HCT116 (cell line): ENCODE measurements at regions not wholly inside any gene's neighbourhood (a gene's known extent, or its start where the extent isn't known, plus 50 kb on each side); places are given as distances from the start of the nearest gene placed in this dataset.

Experiments
- ATAC-seq: fragments of 200-7000 bp; cut with Tn5 transposase; 2 replicates; pipeline ENCODE4 v1.9.1; 2020; ENCODE audit warnings: mild to moderate bottlenecking, moderate library complexity
- BruUV-seq: library from RNA; stranded (reverse); fragments of 400-500 nt; replicated peaks from 2 replicates; lab custom pipeline; 2021; lab: Mats Ljungman, UMichigan
- CTCF ChIA-PET: fragments of 300-600 bp; sonication (Branson Sonifier 250); formaldehyde crosslinking; loops from one replicate; lab custom pipeline; 2021; ENCODE audit warnings: antibody characterized with exemption; lab: Charles Lee
- POLR2A ChIA-PET: fragments of 300-600, 350-600 bp; sonication (Branson Sonifier 250); formaldehyde crosslinking; loops from one replicate; lab custom pipeline; 2021; ENCODE audit warnings: antibody characterized with exemption; lab: Charles Lee
- RAD21 ChIA-PET, 2 experiments: fragments of 300-600 bp; sonication (Branson Sonifier 250); formaldehyde crosslinking; loops; one replicate each; lab custom pipeline; 2023; ENCODE audit warnings: low total read pairs in 2 of 2; ENCODE audit not compliant: uncharacterized antibody in 2 of 2, unreplicated experiment in 2 of 2, low non-redundant PET in 1 of 2; lab: Charles Lee
- DNase-seq: peaks from one replicate; pipeline ENCODE4 v3.0.0-alpha.2; 2010; ENCODE audit warnings: low read depth, low spot score
- H2AFZ ChIP-seq: fragments of 200-600 bp; shearing (Covaris generic), sonication (generic); 2 replicates; pipeline ENCODE4 v1.6.1; 2017; ENCODE audit warnings: low read depth, mixed run types, mixed read lengths, antibody characterized with exemption, low read length; ENCODE audit not compliant: poor library complexity, severe bottlenecking
- H3K27ac ChIP-seq: 2 replicates; pipeline ENCODE4 v1.5.1; 2012; ENCODE audit warnings: low read depth, low read length
- H3K27me3 ChIP-seq: fragments of 200-600 bp; sonication (generic); 2 replicates; pipeline ENCODE4 v1.6.1; 2016; ENCODE audit warnings: mixed run types, low read length, mixed read lengths; ENCODE audit not compliant: insufficient read depth
- H3K36me3 ChIP-seq, 2 experiments: fragments of 200-500 bp in 1 of 2; fragments of 200-600 bp in 1 of 2; sonication (Bioruptor generic) in 1 of 2; sonication (generic) in 1 of 2; 2 replicates each; pipeline versions ENCODE4 v1.5.1 to v1.6.1; 2014 to 2016; ENCODE audit warnings: low read length in 2 of 2, inconsistent platforms in 1 of 2, mixed read lengths in 1 of 2, mixed run types in 1 of 2; ENCODE audit not compliant: insufficient read depth in 2 of 2, control insufficient read depth in 1 of 2
- H3K4me1 ChIP-seq, 2 experiments: fragments of 200-600 bp in 1 of 2; sonication (generic) in 1 of 2; 2 replicates each; pipeline versions ENCODE4 v1.5.1 to v1.6.1; 2012 to 2017; ENCODE audit warnings: low read length in 2 of 2, inconsistent platforms in 1 of 2, mild to moderate bottlenecking in 1 of 2, mixed read lengths in 1 of 2, mixed run types in 1 of 2, moderate library complexity in 1 of 2; ENCODE audit not compliant: insufficient read depth in 2 of 2, control insufficient read depth in 1 of 2
- H3K4me2 ChIP-seq: fragments of 200-600 bp; sonication (generic); 2 replicates; pipeline ENCODE4 v1.6.1; 2017; ENCODE audit warnings: mixed run types, low read length, mixed read lengths
- H3K4me3 ChIP-seq, 2 experiments: fragments of 200-600 bp in 1 of 2; sonication (generic) in 1 of 2; replicated peaks in 1 of 2; 2 replicates each; pipeline ENCODE4 v1.5.1; 2011 to 2016; ENCODE audit warnings: low read length in 2 of 2, control low read depth in 1 of 2, low read depth in 1 of 2, mild to moderate bottlenecking in 1 of 2, mixed read lengths in 1 of 2, mixed run types in 1 of 2
- H3K79me2 ChIP-seq: fragments of 200-600 bp; sonication (generic); 2 replicates; pipeline ENCODE4 v1.6.1; 2017; ENCODE audit warnings: mild to moderate bottlenecking, mixed run types, low read length, moderate library complexity, mixed read lengths; ENCODE audit not compliant: insufficient read depth
- H3K9ac ChIP-seq: fragments of 200-600 bp; sonication (generic); 2 replicates; pipeline ENCODE4 v1.6.1; 2016; ENCODE audit warnings: low read length, mixed read lengths
- H3K9me2 ChIP-seq: fragments of 200-600 bp; sonication (generic), shearing (Covaris generic); 2 replicates; pipeline ENCODE4 v1.6.1; 2017; ENCODE audit warnings: mixed run types, mild to moderate bottlenecking, moderate library complexity; ENCODE audit not compliant: insufficient read depth
- H3K9me3 ChIP-seq, 2 experiments: fragments of 200-500 bp in 1 of 2; fragments of 200-600 bp in 1 of 2; sonication (Bioruptor generic) in 1 of 2; sonication (generic) in 1 of 2; 2 replicates each; pipeline ENCODE4 v1.6.1; 2014 to 2017; ENCODE audit warnings: low read length in 2 of 2, mixed read lengths in 2 of 2, inconsistent platforms in 1 of 2, low read depth in 1 of 2, mild to moderate bottlenecking in 1 of 2, mixed run types in 1 of 2, moderate library complexity in 1 of 2; ENCODE audit not compliant: control insufficient read depth in 1 of 2, insufficient read depth in 1 of 2
- H4K20me1 ChIP-seq: fragments of 200-600 bp; sonication (generic), shearing (Covaris generic); 2 replicates; pipeline ENCODE4 v1.6.1; 2017; ENCODE audit warnings: mixed run types, mild to moderate bottlenecking, moderate library complexity; ENCODE audit not compliant: insufficient read depth
- CEBPB ChIP-seq: IDR thresholded peaks from 2 replicates; pipeline ENCODE4 v1.6.1; 2012; ENCODE audit warnings: low read depth
- JUND ChIP-seq: IDR thresholded peaks from 2 replicates; pipeline ENCODE4 v1.6.1; 2012
- POLR2A ChIP-seq: IDR thresholded peaks from 2 replicates; pipeline ENCODE4 v1.7.0; 2011; ENCODE audit warnings: borderline replicate concordance; ENCODE audit not compliant: insufficient read depth, insufficient read length; ENCODE audit errors: extremely low read depth
- POLR2AphosphoS5 ChIP-seq: IDR thresholded peaks from 2 replicates; pipeline ENCODE4 v1.6.1; 2011; ENCODE audit warnings: mild to moderate bottlenecking, low read depth, low read length, moderate library complexity
- intact Hi-C: fragments of 100-400 bp; cut with micrococcal nuclease; formaldehyde crosslinking; loops from 2 replicates; pipeline ENCODE4 v1.10.0; 2022
- TF ChIP-seq, protein P1 (sequence below): IDR thresholded peaks from 2 replicates; pipeline ENCODE4 v1.6.1; 2012; ENCODE audit warnings: low read depth

DNA sequence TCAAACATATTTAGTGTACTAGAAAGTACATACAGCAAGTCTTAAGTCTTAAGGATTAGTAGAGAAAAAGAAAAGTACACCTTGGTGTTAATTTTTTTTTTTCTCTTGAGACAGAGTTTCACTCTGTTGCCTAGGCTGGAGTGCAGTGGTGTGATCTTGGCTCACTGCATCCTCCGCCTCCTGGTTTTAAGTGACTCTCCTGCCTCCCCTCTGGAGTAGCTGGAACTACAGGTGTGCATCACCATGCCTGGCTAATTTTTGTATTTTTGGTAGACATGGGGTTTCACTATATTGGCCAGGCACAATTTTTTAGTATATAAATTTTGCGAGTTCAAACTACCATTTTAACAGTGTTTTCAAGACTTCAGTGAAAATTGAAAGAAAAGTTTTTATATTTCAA is 1941.1 kb upstream of the CDH6 start:
- no peak for TF ChIP-seq POLR2A
- no peak for TF ChIP-seq CEBPB
- TF ChIP-seq JUND: no peak
- TF ChIP-seq POLR2AphosphoS5: no peak
- no peak overlapping the region for H3K9ac ChIP-seq
- no peaks in the 10 kb centered on the region for H3K36me3 ChIP-seq
- DNase-seq (no peak), ATAC-seq (no peak)
- ChIA-PET POLR2A (no interaction called here), CTCF (no interaction called here), RAD21 (no interaction called here)
- H3K27me3 ChIP-seq: no peaks in the 10 kb centered on the region
- H3K27ac ChIP-seq: no peak overlapping the region
- H3K4me3 ChIP-seq: no peak overlapping the region
- no peaks in the 10 kb centered on the region for H3K79me2 ChIP-seq
- no TSS peak for BruUV-seq
- H3K4me1 ChIP-seq: no peaks in the 10 kb centered on the region
- no peak overlapping the region for H3K4me2 ChIP-seq
- peaks cover 10 to 17% of the 10 kb centered on the region in 2 experiments; a peak in 2 of 4 replicates for H3K9me3 ChIP-seq
- no peaks in the 10 kb centered on the region for H4K20me1 ChIP-seq
- H2AFZ ChIP-seq: no peak overlapping the region
- H3K9me2 ChIP-seq: no peaks in the 10 kb centered on the region
- intact Hi-C loops: no loop called here

DNA sequence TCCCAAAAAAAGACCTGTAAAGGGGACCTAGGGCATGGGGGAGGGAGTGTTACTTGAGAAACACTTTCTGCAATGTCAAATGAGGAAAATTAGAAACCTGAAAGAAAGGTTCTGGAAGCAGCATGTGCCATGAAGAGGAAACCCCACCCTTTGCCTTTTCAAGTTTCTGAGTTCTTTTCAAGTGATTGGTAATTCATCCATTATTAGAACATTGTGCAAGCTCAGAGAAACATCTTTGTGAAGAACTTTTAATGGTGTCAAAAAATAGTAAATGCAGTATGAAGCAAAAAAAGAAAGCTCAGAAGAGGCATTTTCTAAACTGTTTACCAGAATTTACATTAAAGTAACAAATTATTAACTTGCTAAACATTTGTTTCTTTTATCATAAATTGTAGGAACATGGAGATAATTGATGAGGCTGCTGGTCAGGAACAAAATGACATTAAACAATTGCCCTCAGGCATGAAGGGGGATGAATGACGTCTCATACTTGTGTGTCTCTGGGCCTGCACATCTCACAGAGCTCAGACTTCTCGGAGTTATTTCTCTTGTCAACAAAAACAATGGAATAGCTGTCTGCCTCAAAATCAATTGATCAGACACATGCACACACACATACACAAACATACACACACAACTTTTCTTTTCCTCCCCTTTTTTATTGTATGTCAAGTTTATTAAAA is 1946.0 kb upstream of the CDH6 start:
- H3K79me2 ChIP-seq: no peaks in the 10 kb centered on the region
- no peak overlapping the region for H3K27ac ChIP-seq
- no TSS peak for BruUV-seq
- H3K27me3 ChIP-seq: no peaks in the 10 kb centered on the region
- no peaks in the 10 kb centered on the region for H3K9me2 ChIP-seq
- intact Hi-C loops: no loop called here
- H3K4me2 ChIP-seq: no peak overlapping the region
- TF ChIP-seq, protein P1, sequence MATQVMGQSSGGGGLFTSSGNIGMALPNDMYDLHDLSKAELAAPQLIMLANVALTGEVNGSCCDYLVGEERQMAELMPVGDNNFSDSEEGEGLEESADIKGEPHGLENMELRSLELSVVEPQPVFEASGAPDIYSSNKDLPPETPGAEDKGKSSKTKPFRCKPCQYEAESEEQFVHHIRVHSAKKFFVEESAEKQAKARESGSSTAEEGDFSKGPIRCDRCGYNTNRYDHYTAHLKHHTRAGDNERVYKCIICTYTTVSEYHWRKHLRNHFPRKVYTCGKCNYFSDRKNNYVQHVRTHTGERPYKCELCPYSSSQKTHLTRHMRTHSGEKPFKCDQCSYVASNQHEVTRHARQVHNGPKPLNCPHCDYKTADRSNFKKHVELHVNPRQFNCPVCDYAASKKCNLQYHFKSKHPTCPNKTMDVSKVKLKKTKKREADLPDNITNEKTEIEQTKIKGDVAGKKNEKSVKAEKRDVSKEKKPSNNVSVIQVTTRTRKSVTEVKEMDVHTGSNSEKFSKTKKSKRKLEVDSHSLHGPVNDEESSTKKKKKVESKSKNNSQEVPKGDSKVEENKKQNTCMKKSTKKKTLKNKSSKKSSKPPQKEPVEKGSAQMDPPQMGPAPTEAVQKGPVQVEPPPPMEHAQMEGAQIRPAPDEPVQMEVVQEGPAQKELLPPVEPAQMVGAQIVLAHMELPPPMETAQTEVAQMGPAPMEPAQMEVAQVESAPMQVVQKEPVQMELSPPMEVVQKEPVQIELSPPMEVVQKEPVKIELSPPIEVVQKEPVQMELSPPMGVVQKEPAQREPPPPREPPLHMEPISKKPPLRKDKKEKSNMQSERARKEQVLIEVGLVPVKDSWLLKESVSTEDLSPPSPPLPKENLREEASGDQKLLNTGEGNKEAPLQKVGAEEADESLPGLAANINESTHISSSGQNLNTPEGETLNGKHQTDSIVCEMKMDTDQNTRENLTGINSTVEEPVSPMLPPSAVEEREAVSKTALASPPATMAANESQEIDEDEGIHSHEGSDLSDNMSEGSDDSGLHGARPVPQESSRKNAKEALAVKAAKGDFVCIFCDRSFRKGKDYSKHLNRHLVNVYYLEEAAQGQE: no peak
- no peak overlapping the region for H3K9ac ChIP-seq
- H3K36me3 ChIP-seq: no peaks in the 10 kb centered on the region
- POLR2A ChIA-PET: no interaction called here
- no peaks in the 10 kb centered on the region for H4K20me1 ChIP-seq
- H2AFZ ChIP-seq: no peak overlapping the region
- peaks cover 20 to 24% of the 10 kb centered on the region in 2 experiments; a peak in 2 of 4 replicates for H3K9me3 ChIP-seq
- ATAC-seq (no peak), DNase-seq (no peak)
- RAD21 ChIA-PET: no interaction called here
- CTCF ChIA-PET: no interaction called here
- no peaks in the 10 kb centered on the region for H3K4me1 ChIP-seq
- H3K4me3 ChIP-seq: no peak overlapping the region
